PC-3 (cell line): ENCODE measurements at regions not wholly inside any gene's neighbourhood (a gene's known extent, or its start where the extent isn't known, plus 50 kb on each side); places are given as distances from the start of the nearest gene placed in this dataset.

Experiments
- CTCF ChIP-seq: fragments of 300-600 bp; sonication (generic); conservative IDR thresholded peaks from 2 replicates; pipeline ENCODE4 v1.5.1; 2017; ENCODE audit warnings: antibody characterized with exemption, low read depth, mild to moderate bottlenecking, low read length
- EZH2 ChIP-seq: fragments of 300-600 bp; sonication (generic); IDR thresholded peaks from one replicate; pipeline ENCODE4 v1.6.1; 2017; ENCODE audit warnings: antibody characterized with exemption, mild to moderate bottlenecking, low read length; ENCODE audit not compliant: unreplicated experiment
- EZH2phosphoT487 ChIP-seq: fragments of 300-600 bp; sonication (generic); IDR thresholded peaks from 2 replicates; pipeline ENCODE4 v1.6.1; 2018; ENCODE audit warnings: mild to moderate bottlenecking, antibody characterized with exemption, low read length, borderline replicate concordance

- TF ChIP-seq CTCF (no peak), EZH2 (no peak), EZH2phosphoT487 (no peak)
These were observed 112.0 kb downstream of the LITAF start for GRCh38 chr16:11474617-11475291.
